Lower lobe of right lung (tissue), 2 donors: ENCODE measurements at regions not wholly inside any gene's neighbourhood (a gene's known extent, or its start where the extent isn't known, plus 50 kb on each side); places are given as distances from the start of the nearest gene placed in this dataset.

Source experiments
- ATAC-seq, 2 donors: fragments of 200-7000 bp; cut with Tn5 transposase; one replicate each; pipeline ENCODE4 v1.9.1; 2020 to 2022; ENCODE audit warnings: mild to moderate bottlenecking in 2 of 2, moderate library complexity in 2 of 2
- DNase-seq: peaks from one replicate; pipeline ENCODE4 v3.0.0-alpha.2; 2020
- H3K27ac ChIP-seq: fragments of 200-600 bp; one replicate; pipeline ENCODE4 v1.8.0; 2022
- H3K27me3 ChIP-seq: fragments of 200-600 bp; one replicate; pipeline ENCODE4 v1.8.0; 2022; ENCODE audit warnings: low read depth
- H3K36me3 ChIP-seq: fragments of 200-600 bp; one replicate; pipeline ENCODE4 v1.8.0; 2022; ENCODE audit warnings: mild to moderate bottlenecking
- H3K4me1 ChIP-seq: fragments of 200-600 bp; one replicate; pipeline ENCODE4 v1.8.0; 2022
- H3K4me3 ChIP-seq: fragments of 200-600 bp; one replicate; pipeline ENCODE4 v1.8.0; 2022; ENCODE audit warnings: mild to moderate bottlenecking
- H3K9me3 ChIP-seq: fragments of 200-600 bp; one replicate; pipeline ENCODE4 v1.8.0; 2022
- intact Hi-C: fragments of 100-400 bp; cut with DNase I; formaldehyde crosslinking; loops from one replicate; pipeline ENCODE4 v1.11.0; 2022
- TF ChIP-seq, protein P1 (sequence below): fragments of 200-600 bp; IDR thresholded peaks from one replicate; pipeline ENCODE4 v1.8.0; 2022; ENCODE audit warnings: antibody characterized with exemption, mild to moderate bottlenecking
- donor health status: DM: no; HTN: yes; CAD: no; lungs with severe emphysema.

- Histone ChIP-seq H3K27me3 (no peaks in the 10 kb centered on the region), H3K4me1 (peaks cover 6% of the 10 kb centered on the region), H3K4me3 (no peak overlapping the region), H3K27ac (no peak overlapping the region), H3K9me3 (no peaks in the 10 kb centered on the region), H3K36me3 (no peaks in the 10 kb centered on the region)
- intact Hi-C loops = no loop called here
- DNase-seq = no peak
- TF ChIP-seq, protein P1, sequence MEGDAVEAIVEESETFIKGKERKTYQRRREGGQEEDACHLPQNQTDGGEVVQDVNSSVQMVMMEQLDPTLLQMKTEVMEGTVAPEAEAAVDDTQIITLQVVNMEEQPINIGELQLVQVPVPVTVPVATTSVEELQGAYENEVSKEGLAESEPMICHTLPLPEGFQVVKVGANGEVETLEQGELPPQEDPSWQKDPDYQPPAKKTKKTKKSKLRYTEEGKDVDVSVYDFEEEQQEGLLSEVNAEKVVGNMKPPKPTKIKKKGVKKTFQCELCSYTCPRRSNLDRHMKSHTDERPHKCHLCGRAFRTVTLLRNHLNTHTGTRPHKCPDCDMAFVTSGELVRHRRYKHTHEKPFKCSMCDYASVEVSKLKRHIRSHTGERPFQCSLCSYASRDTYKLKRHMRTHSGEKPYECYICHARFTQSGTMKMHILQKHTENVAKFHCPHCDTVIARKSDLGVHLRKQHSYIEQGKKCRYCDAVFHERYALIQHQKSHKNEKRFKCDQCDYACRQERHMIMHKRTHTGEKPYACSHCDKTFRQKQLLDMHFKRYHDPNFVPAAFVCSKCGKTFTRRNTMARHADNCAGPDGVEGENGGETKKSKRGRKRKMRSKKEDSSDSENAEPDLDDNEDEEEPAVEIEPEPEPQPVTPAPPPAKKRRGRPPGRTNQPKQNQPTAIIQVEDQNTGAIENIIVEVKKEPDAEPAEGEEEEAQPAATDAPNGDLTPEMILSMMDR = no peak
- no peak for ATAC-seq
These were observed 83.4 kb upstream of the ZFHX3 start for GRCh38 chr16:73131156-73131862.

DNA sequence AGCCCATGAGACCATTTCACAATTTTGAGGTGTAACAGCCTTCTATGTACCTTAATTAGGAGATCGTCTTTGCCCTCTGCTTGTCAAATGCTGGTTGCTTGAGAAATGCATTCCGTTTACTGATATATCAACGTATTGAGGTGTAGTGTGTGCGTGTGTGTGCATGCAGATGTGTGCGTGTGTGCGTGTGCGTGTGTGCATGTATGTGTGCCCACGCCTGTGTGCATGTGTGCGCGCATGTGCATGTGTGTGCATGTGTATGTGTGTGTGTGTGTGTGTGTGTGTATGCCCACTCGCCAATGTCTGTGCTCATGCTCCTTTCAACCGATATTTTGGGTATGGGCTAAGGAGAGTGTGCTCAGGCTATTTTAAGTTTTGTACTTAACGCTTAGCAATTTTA lies 81.5 kb upstream of the ZFHX3 start:
- intact Hi-C loops = no loop called here
- no peak for ATAC-seq
- H3K27me3 ChIP-seq = no peaks in the 10 kb centered on the region

GRCh38 chr16:73126525-73126853 lies 78.6 kb upstream of the ZFHX3 start:
- TF ChIP-seq, protein P1 = no peak
- H3K4me1 ChIP-seq = peaks cover 24% of the 10 kb centered on the region
- H3K4me3 ChIP-seq = no peak overlapping the region
- H3K27ac ChIP-seq = no peak overlapping the region
- DNase-seq = no peak
- no peaks in the 10 kb centered on the region for H3K36me3 ChIP-seq
- intact Hi-C loops = no loop called here
- no peaks in the 10 kb centered on the region for H3K27me3 ChIP-seq
- peak; percentile 61 to 75 for ATAC-seq
- no peaks in the 10 kb centered on the region for H3K9me3 ChIP-seq

More for the DNA sequence above, 81.5 kb upstream of the ZFHX3 start:
- TF ChIP-seq, protein P1 = no peak
- no peaks in the 10 kb centered on the region for H3K9me3 ChIP-seq
- H3K4me1 ChIP-seq = peaks cover 12% of the 10 kb centered on the region
- no peak overlapping the region for H3K27ac ChIP-seq
- no peak overlapping the region for H3K4me3 ChIP-seq
- no peak for DNase-seq
- H3K36me3 ChIP-seq = no peaks in the 10 kb centered on the region

- no peaks in the 10 kb centered on the region for H3K27me3 ChIP-seq
- DNase-seq (no peak), ATAC-seq (peak; percentile 49 to 52)
- TF ChIP-seq, protein P1 = no peak
- no peaks in the 10 kb centered on the region for H3K9me3 ChIP-seq
- no peaks in the 10 kb centered on the region for H3K36me3 ChIP-seq
- no peak overlapping the region for H3K27ac ChIP-seq
- H3K4me3 ChIP-seq = no peak overlapping the region
- H3K4me1 ChIP-seq = peaks cover 24% of the 10 kb centered on the region
- intact Hi-C loops = no loop called here
These were observed 78.1 kb upstream of the ZFHX3 start for GRCh38 chr16:73125850-73126524.

DNA sequence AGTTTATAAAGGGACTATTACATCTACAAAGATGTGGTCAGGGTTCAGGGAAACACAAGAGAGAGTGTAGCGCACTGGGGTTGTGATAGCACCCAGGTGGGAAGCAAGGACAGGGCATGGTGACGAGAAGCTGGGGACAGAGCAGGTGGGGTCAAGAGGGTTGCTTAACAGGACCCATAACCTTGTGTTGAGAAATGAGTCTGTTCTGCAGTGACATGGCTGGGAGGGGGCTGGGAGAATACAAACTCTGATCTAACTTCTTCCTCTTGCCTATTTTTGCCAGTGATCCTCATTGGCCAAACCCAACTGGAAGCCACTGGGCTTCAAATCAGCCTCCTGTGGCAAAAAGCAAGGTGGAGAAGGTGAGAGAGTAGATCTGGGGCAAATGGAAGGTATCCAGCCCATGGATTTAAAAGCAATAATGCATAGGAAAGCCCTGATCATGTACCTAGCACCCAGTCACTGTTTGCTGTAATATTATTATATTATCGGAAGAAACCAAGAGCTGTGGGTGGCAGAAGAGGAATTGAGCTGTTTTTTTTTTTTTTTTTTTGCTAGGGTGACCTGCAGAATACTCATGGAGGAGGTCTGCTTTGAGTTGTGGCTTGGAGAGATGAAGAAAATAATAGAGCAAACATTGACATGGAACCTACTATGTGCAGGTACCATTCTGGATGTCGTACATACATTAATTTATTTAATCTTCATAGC lies 76.9 kb upstream of the ZFHX3 start:
- Histone ChIP-seq H3K27me3 (no peaks in the 10 kb centered on the region), H3K9me3 (no peaks in the 10 kb centered on the region), H3K27ac (no peak overlapping the region), H3K36me3 (no peaks in the 10 kb centered on the region), H3K4me3 (no peak overlapping the region), H3K4me1 (peaks cover 24% of the 10 kb centered on the region)
- ATAC-seq (no peak), DNase-seq (no peak)
- TF ChIP-seq, protein P1 = no peak
- intact Hi-C loops = no loop called here
